AG10803 (cell line): ENCODE measurements at regions not wholly inside any gene's neighbourhood (a gene's known extent, or its start where the extent isn't known, plus 50 kb on each side); places are given as distances from the start of the nearest gene placed in this dataset.
"Not testable (repeated sequence)": the region's sequence is repeated elsewhere in the genome, so short reads cannot be mapped to it uniquely, and the experiment has no call there.

Experiments used
- DNase-seq: peaks from one replicate; pipeline ENCODE4 v3.0.0; 2010; ENCODE audit warnings: low read depth
- H3K4me3 ChIP-seq: 2 replicates; pipeline ENCODE4 v1.5.1; 2011; ENCODE audit warnings: mild to moderate bottlenecking, low read length, control low read depth
- TF ChIP-seq, protein P1 (sequence below): conservative IDR thresholded peaks from 2 replicates; pipeline ENCODE4 v1.5.1; 2011; ENCODE audit warnings: mild to moderate bottlenecking, low read length, control low read depth, inconsistent platforms

DNA sequence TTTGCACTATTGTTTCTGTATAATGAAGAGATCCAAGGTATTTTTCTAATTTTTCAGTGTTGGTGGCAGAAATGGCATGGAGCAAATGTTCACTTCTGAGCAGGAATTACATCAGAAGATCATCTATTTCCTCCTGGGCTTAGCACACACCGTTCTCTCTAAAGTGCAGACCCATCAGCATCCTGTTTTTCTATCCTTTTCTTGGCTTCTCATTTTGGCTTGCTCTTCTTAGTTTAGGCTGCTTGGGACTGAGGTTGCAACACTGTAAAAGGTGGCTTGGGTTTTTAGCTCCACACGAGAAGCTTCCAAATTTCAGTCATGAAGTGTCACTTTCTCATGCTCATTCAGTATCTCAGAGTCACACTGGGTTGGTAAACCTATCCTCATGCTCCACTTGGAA is 79.9 kb upstream of the SMIM30 start:
- TF ChIP-seq, protein P1, sequence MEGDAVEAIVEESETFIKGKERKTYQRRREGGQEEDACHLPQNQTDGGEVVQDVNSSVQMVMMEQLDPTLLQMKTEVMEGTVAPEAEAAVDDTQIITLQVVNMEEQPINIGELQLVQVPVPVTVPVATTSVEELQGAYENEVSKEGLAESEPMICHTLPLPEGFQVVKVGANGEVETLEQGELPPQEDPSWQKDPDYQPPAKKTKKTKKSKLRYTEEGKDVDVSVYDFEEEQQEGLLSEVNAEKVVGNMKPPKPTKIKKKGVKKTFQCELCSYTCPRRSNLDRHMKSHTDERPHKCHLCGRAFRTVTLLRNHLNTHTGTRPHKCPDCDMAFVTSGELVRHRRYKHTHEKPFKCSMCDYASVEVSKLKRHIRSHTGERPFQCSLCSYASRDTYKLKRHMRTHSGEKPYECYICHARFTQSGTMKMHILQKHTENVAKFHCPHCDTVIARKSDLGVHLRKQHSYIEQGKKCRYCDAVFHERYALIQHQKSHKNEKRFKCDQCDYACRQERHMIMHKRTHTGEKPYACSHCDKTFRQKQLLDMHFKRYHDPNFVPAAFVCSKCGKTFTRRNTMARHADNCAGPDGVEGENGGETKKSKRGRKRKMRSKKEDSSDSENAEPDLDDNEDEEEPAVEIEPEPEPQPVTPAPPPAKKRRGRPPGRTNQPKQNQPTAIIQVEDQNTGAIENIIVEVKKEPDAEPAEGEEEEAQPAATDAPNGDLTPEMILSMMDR, result no peak
- H3K4me3 ChIP-seq, result no peak overlapping the region
- DNase-seq, result no peak

DNA sequence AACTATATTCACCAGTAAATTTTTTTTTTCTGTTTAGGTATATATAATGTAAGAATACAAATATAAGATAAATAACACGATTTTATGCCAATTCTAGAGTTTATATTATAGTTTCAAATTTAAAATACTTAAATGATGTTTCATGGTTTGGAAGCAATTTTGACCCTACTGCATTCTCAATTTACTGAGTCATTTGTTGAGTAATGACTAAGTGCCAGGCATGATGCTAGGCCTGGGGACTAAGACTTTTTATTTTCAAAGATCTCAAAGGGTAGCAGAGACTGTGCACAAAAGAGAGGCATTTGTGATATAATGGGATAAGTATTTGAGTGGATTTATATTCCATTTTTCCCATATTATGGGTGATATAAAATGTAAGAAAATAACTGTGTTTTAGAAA is 78.9 kb upstream of the SMIM30 start:
- TF ChIP-seq, protein P1, result no peak
- H3K4me3 ChIP-seq, result no peak overlapping the region
- peak; percentile 78 for DNase-seq

DNA sequence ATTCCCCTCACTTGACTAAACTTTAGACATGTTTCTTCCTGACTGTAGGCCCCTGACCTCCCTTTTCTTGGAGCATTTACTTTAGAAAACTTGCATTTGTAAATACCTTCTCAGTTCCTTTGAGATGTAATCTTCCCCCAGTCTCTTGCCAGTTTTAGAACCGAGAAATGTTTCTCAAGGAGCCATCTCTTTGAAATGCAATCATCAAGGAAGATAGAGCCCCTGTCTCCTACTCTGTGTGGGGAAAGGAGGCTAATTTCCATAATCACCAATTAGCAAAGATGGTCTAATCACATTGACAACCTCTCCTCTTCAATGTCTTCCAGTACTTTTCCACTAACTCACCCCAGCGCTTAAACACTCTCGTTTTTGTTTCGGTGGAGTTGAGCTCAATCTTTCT is 70.0 kb upstream of the SMIM30 start:
- DNase-seq, result no peak
- H3K4me3 ChIP-seq, result no peak overlapping the region
- TF ChIP-seq, protein P1, result no peak

DNA sequence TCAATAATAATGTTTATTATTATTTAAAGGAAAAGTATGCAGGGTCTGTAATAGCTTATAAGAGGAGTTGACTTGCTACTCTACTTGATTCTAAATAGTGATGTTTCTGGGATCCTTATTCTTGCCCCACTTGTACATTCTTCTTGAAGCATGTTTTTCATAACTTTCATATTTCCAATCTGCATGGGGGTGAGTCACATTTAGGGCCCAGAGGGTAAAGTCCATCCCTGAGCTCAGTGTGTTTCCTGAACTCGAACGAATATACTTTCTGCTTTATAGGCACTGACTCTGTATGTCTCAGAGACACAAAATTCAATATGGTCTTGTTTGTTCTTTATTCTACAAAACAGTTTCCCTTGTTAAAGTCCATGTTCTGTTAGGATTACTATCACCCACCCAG is 61.0 kb upstream of the SMIM30 start:
- no peak overlapping the region for H3K4me3 ChIP-seq
- TF ChIP-seq, protein P1, result no peak
- peak; percentile 25 for DNase-seq

DNA sequence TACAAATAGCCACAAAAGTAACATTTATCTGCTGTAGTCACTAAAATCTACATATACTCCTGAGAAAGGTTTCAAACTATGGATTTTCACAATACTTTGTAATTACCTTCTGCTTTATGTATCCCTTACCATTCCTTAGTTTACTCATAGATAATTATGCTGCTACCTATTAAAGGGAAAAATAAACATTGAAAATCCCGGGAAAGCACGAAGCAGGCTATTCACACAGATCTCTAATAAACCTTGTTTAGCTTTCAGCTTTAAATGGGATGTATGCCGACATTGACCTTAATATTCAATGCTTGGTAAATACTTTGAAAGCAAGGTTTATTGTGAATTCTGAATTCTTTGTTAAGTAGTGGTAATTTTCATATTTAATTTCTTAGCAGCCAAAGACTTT is 58.5 kb upstream of the SMIM30 start:
- H3K4me3 ChIP-seq, result no peak overlapping the region
- TF ChIP-seq, protein P1, result no peak
- DNase-seq, result no peak

DNA sequence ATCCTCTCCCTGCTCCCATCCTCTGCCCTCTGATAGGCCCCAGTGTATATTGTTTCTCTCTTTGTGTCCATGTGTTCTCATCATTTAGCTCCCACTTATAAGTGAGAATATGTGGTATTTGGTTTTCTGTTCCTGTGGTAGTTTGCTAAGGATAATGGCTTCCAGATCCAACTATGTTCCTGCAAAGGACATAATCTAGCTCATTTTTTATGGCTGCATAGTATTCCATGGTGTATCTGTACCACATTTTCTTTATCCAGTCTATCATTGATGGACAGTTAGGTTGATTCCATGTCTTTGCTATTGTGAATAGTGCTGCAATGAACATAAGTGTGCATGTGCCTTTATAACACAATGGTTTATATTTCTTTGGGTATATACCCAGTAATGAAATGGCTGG is 57.8 kb upstream of the SMIM30 start:
- not testable (repeated sequence) for DNase-seq, H3K4me3 ChIP-seq

DNA sequence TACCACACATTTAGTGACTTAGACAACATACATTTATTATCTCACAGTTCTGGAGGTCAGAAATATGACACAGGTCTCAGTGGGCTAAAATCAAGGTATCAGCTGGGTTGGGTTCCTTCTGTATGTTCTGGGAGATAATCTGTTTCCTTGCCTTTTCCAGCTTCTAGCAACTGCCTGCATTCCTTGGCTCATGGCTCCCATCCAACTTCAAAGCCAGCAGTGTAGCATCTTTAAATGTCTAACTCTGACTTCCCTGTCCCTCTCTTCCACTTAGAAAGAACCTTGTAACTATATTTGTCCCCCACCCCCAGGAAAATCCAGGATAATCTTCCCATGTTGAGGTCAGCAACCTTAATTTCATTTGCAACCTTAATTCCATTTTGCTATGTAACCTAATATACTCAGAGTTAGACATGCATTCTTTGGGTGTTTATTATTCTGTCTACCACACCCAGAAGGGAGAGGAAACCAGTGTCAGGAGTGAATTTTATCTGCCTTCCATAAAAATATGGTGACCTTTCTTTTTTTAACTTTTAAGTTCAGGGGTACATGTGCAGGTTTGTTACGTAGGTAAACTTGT is 57.3 kb upstream of the SMIM30 start:
- H3K4me3 ChIP-seq, result no peak overlapping the region
- TF ChIP-seq, protein P1, result no peak
- DNase-seq, result peak; percentile 25

DNA sequence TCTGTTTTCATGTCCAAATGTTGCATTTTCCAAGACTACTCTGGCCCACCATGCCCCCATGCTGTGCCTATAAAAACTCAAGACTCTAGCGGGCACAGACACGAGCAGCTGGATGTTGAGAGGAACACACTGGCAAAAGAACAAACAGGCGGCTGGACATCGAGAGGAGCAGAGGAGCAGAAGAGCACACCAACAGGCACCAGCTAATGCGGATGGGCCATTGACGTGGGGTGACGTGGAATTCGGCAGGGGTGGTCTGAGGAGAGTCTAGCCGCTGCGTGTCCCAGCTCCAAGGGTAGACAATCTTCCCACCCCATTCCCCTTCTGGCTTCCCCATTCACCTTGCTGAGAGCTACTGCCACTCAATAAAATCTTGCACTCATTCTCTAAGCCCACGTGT is 54.4 kb upstream of the SMIM30 start:
- TF ChIP-seq, protein P1, result no peak
- DNase-seq, result no peak
- no peak overlapping the region for H3K4me3 ChIP-seq
